WERI-Rb-1 (cell line): ENCODE measurements at regions not wholly inside any gene's neighbourhood (a gene's known extent, or its start where the extent isn't known, plus 50 kb on each side); places are given as distances from the start of the nearest gene placed in this dataset.

Experiments
- DNase-seq: peaks from one replicate; pipeline ENCODE4 v3.0.0-alpha.2; 2020
- H3K27ac ChIP-seq: fragments of 250-450 bp; sonication (Bioruptor Pico); 2 replicates; pipeline ENCODE4 v1.5.1; 2020; ENCODE audit warnings: mild to moderate bottlenecking, moderate library complexity
- H3K27me3 ChIP-seq: fragments of 250-450 bp; sonication (Bioruptor Pico); 2 replicates; pipeline ENCODE4 v1.5.1; 2021; ENCODE audit warnings: mild to moderate bottlenecking, low read depth, moderate library complexity; ENCODE audit not compliant: insufficient read depth, severe bottlenecking
- H3K36me3 ChIP-seq: fragments of 250-450 bp; sonication (Bioruptor Pico); 2 replicates; pipeline ENCODE4 v1.5.1; 2020; ENCODE audit warnings: mild to moderate bottlenecking, moderate library complexity
- H3K4me3 ChIP-seq: 2 replicates; pipeline ENCODE4 v1.5.1; 2011; ENCODE audit warnings: low read depth, mild to moderate bottlenecking, control low read depth, low read length
- H3K9me3 ChIP-seq: fragments of 250-450 bp; sonication (Bioruptor Pico); 2 replicates; pipeline ENCODE4 v1.5.1; 2021; ENCODE audit warnings: mild to moderate bottlenecking, moderate library complexity; ENCODE audit not compliant: severe bottlenecking
- TF ChIP-seq, protein P1 (sequence below): IDR thresholded peaks from 2 replicates; pipeline ENCODE4 v1.5.1; 2011; ENCODE audit warnings: low read depth, mild to moderate bottlenecking, control low read depth, inconsistent platforms, low read length

DNA sequence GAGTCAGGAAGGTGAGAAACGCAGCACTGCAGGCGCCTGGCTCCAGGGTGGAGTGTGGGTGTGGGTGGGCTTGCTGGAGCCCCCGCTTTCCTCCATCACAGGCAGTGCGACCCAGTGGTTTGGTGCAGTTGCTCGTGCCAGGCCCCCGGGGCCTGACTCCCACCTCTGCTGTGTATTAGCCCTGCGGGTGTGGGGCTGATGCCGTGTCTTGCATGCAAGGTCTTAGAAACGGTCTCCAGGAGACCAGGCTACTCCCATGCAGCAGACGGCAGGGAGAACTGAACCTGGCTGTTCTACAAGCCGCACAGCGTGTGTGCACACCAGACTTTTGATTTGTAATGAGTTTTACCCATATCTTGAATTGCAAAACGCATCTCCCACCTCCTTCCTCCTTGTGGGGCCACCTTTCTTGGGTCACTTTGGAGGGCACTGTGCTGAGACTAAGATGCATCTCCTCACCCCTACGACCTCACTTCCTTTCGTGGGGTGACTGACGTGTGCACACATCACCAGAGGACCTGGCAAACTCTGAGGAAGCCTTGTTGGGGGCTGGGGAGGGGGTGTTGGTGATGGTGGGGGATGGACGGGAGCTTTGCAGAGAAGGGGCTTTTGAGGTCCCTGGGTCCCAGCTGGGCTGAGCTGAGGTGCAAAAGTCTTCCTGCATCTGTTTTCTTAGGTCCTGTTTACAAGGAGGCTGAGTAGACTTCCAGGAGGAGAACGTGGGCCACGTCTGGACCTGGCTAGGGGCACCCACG, 101.8 kb upstream of the TNRC6C start:
- Histone ChIP-seq H3K27me3 (no peaks in the 10 kb centered on the region), H3K27ac (no peak overlapping the region), H3K36me3 (no peaks in the 10 kb centered on the region), H3K4me3 (no peak overlapping the region), H3K9me3 (no peaks in the 10 kb centered on the region)
- DNase-seq = no peak
- TF ChIP-seq, protein P1, sequence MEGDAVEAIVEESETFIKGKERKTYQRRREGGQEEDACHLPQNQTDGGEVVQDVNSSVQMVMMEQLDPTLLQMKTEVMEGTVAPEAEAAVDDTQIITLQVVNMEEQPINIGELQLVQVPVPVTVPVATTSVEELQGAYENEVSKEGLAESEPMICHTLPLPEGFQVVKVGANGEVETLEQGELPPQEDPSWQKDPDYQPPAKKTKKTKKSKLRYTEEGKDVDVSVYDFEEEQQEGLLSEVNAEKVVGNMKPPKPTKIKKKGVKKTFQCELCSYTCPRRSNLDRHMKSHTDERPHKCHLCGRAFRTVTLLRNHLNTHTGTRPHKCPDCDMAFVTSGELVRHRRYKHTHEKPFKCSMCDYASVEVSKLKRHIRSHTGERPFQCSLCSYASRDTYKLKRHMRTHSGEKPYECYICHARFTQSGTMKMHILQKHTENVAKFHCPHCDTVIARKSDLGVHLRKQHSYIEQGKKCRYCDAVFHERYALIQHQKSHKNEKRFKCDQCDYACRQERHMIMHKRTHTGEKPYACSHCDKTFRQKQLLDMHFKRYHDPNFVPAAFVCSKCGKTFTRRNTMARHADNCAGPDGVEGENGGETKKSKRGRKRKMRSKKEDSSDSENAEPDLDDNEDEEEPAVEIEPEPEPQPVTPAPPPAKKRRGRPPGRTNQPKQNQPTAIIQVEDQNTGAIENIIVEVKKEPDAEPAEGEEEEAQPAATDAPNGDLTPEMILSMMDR = no peak

DNA sequence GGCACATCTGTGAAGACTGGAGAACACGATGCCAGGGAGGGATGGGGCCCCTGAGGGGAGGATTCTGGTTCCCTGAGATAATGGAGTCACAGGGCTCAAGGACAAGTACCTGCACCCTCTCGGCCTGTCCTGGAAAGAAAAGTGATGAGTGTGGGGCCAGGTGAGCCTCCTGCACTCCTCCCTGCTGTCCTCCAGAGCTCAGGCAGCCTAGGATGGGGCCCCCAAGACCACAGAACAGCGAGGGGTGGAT, 101.3 kb upstream of the TNRC6C start:
- H3K4me3 ChIP-seq = no peak overlapping the region
- TF ChIP-seq, protein P1 = no peak
- H3K9me3 ChIP-seq = no peaks in the 10 kb centered on the region
- H3K27ac ChIP-seq = no peak overlapping the region
- H3K36me3 ChIP-seq = no peaks in the 10 kb centered on the region
- no peak for DNase-seq
- H3K27me3 ChIP-seq = no peaks in the 10 kb centered on the region

DNA sequence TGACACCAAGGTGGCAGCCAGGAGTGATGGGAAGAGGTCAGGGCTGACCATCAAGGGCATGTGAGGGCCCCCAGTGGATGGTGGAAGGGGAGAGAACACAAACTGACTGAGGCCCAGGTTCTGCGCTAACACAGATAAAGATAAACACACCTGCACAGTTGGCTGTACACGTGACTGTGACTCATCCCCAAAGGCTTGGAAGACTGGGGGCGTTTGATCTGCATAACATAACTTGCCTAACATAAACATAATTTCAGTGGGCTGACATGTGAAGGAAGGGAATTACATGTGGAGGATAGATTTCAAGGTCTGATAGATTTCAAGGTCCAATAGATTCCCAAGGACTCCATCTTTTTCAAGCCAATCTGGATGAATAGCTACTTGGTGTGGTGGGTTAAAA, 100.9 kb upstream of the TNRC6C start:
- TF ChIP-seq, protein P1 = no peak
- Histone ChIP-seq H3K9me3 (no peaks in the 10 kb centered on the region), H3K4me3 (no peak overlapping the region), H3K36me3 (no peaks in the 10 kb centered on the region), H3K27me3 (no peaks in the 10 kb centered on the region), H3K27ac (no peak overlapping the region)
- no peak for DNase-seq

DNA sequence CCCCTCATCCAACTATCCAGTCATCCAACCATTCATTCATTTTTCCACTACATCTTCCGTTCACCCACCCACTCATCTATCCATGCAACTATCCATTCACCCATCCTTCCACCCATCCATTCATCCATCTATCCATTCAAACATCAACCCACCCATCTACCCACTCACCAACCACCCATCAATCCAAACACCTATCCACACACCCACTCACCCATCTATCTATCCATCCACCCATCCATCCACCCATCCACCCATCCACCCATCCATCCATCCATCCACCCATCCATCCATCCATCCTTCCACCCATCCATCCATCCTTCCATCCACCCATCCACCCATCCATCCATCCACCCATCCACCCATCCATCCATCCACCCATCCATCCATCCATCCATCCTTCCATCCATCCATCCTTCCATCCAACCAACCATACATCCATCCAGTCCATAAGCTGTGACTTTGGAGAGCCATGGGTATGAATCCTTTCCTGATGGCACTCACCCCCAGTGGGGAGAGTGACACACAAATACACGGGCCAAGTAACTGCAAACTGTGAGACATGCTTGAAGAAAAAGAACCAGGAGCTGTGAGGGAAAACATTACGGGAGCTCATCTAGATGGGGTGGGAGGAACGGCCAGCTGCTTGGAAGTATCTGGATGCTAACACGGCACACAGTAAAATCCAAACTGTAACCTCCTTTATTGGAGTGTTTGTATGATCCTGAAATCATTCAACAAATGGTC, 100.0 kb upstream of the TNRC6C start:
- no peak overlapping the region for H3K27ac ChIP-seq
- H3K36me3 ChIP-seq = no peaks in the 10 kb centered on the region
- TF ChIP-seq, protein P1 = no peak
- H3K4me3 ChIP-seq = no peak overlapping the region
- no peaks in the 10 kb centered on the region for H3K27me3 ChIP-seq
- H3K9me3 ChIP-seq = no peaks in the 10 kb centered on the region
- no peak for DNase-seq

DNA sequence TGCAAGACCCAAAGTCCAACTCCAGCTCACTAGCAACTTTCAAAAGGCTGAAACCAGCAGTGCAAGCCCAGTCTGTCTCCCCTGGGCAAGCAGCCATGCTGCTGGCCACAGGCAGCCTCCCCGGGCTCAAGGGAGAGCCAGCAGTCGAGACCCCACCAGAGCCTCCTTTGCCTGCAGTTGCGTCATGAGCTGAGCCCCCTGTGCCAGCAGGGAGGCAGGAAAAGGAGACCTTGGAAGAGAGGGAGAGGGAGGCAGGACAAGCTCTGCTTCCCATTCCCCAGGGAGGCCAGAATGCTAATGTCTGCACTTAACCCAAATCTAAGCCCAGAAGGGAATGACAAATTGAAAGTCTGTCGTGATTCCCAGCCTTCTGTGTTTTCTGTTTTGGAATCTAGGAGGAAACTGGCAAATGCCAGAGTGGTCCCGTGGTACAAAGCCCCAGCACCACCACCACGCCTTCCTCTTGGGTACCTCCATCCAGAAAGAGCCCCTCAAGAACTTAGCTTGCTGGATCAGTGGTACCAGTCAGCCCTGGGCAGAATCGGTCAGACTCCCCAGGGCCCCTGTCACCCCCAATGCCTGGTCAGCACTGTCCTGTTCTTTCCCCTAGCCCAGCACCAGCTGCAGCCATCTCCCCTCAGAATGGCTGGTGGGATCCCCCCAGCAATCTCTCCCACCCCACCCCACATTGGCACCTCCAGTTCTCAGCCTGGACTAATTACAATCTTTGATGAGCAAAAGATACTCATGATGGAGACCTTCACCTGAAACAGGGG, 99.3 kb upstream of the TNRC6C start:
- H3K9me3 ChIP-seq = no peaks in the 10 kb centered on the region
- H3K4me3 ChIP-seq = no peak overlapping the region
- TF ChIP-seq, protein P1 = no peak
- H3K27ac ChIP-seq = no peak overlapping the region
- H3K27me3 ChIP-seq = no peaks in the 10 kb centered on the region
- DNase-seq = no peak
- no peaks in the 10 kb centered on the region for H3K36me3 ChIP-seq
